ENCODE measurements at regions not wholly inside any gene's neighbourhood (a gene's known extent, or its start where the extent isn't known, plus 50 kb on each side); places are given as distances from the start of the nearest gene placed in this dataset.
"Not testable (repeated sequence)": the region's sequence is repeated elsewhere in the genome, so short reads cannot be mapped to it uniquely, and the experiment has no call there.

DNA sequence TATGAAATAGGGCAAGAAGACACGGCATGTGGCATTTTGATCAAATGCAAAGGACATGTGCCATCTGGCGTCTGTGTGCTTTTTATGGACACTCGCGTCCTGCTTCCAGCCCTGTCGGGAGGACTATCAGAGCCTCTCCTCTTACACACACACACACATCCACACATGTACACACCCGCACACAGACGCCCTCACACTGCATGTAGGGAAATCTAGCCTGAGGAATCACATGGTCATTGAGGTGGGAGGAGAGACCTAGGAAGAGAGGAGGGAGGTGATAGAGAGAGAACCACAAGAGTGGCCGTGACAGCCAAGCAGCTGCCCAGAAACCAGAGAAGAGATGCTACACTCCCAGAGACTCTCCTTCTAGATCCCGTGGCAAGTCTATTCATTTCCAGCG, 105.9 kb upstream of the CDYL start:
- Histone ChIP-seq H3K4me1 (ENCODE audit: insufficient read depth, low read length) (peaks cover 13% of the 10 kb centered on the region; the same call in 1 of the 2 replicates), H3K9me3 (ENCODE audit: control insufficient read depth, insufficient read depth, low read length) (no peaks in the 10 kb centered on the region), H3K9ac (ENCODE audit: low read depth, low read length) (no peak overlapping the region), H3K36me3 (ENCODE audit: insufficient read depth, low read length) (no peaks in the 10 kb centered on the region)

DNA sequence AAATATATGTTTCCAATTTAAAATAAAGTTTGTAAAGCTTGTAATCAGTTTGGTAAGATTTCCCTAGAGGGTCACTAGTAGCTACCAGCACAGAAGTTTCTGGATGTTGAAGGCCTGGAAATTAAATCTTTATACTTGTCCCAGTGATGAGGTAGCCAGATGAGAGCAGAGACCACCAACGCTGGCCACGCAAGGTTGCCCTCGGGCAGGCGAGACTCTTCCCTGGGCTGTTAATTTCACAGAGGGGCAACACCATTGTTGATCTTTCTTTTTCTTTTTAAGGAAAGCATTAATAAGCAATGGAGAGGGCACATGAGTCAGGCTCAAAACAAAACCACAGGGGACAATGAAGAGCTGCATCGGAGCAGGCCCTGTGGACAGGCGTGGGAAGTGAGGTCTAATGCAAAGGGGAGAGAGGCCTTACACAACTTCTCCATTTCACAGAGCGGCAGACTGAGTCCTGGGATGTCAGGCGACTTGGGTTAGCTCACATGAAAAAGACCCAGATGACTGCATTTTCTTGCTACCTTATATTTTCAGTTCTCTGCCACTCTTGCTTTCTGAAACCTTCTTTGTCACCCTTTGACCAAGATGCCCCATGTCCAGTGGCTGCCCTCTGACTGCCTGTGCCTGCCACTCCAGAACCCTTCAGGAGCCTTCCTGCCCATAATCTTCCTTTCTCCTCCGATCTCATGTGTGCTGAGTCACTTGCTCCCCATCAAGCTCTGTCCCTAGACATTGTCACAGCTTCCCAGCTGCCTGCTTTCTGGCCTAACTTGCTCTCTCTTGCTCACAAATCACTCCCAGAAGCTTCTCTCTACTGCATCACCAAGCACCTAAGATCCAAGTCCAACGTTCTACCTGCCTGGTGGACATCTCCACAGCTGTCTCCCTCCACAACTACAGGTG, 107.7 kb upstream of the CDYL start:
- Histone ChIP-seq H3K9ac (ENCODE audit: low read depth, low read length) (no peak overlapping the region), H3K9me3 (ENCODE audit: control insufficient read depth, insufficient read depth, low read length) (no peaks in the 10 kb centered on the region), H3K4me1 (ENCODE audit: insufficient read depth, low read length) (peaks cover 13% of the 10 kb centered on the region; the same call in 1 of the 2 replicates), H3K36me3 (ENCODE audit: insufficient read depth, low read length) (no peaks in the 10 kb centered on the region)

DNA sequence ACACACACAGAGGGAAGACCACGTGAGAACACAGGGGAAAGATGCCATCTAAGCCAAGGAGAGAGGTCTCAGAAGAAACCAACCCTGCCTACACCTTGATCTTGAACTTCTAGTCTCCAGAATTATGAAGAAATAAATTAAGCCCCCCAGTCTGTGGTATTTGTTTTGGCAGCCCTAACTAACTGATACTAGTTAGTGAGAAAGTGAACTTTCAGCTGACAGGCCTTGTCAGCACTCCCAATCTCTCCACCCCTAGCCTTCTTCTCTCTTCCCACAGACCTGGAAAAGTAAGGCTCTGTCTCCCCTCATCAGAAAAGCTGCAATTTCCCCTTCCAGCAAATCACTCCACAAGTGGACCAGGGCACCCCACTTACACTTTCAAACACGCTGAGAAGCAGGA, 108.6 kb upstream of the CDYL start:
- Histone ChIP-seq H3K4me1 (ENCODE audit: insufficient read depth, low read length) (peaks cover 13% of the 10 kb centered on the region; the same call in 1 of the 2 replicates), H3K36me3 (ENCODE audit: insufficient read depth, low read length) (no peaks in the 10 kb centered on the region), H3K9ac (ENCODE audit: low read depth, low read length) (no peak overlapping the region), H3K9me3 (ENCODE audit: control insufficient read depth, insufficient read depth, low read length) (no peaks in the 10 kb centered on the region)

DNA sequence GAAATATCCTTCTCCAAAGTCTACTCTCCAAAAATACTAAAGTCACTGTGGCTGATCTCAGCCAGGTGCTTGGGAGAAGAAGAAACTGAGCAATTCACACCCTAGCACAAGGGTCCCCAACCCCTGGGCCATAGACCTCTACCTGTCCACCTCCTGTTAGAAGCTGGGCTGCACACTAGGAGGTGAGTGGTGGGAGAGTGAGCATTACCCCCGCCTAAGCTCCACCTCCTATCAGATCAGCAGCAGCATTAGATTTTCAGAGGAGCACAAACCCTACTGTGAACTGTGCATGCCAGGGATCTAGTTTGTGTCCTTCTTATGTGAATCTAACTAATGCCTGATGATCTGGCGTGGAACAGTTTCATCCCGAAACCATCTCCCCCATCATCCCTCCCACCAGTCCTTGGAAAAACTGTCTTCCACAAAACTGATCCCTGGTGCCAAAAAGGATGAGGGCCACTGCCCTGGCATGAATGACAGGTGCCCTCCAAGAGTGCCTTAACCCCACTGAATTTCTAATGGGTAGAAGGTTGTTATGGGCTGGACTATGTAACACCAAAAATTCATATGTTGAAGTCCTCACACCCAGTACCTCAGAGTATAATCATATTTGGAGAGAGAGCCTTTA, 109.2 kb upstream of the CDYL start:
- peaks cover 13% of the 10 kb centered on the region; the same call in 1 of the 2 replicates for H3K4me1 ChIP-seq (ENCODE audit: insufficient read depth, low read length)
- no peaks in the 10 kb centered on the region for H3K36me3 ChIP-seq (ENCODE audit: insufficient read depth, low read length)
- H3K9ac ChIP-seq (ENCODE audit: low read depth, low read length): no peak overlapping the region
- H3K9me3 ChIP-seq (ENCODE audit: control insufficient read depth, insufficient read depth, low read length): no peaks in the 10 kb centered on the region

DNA sequence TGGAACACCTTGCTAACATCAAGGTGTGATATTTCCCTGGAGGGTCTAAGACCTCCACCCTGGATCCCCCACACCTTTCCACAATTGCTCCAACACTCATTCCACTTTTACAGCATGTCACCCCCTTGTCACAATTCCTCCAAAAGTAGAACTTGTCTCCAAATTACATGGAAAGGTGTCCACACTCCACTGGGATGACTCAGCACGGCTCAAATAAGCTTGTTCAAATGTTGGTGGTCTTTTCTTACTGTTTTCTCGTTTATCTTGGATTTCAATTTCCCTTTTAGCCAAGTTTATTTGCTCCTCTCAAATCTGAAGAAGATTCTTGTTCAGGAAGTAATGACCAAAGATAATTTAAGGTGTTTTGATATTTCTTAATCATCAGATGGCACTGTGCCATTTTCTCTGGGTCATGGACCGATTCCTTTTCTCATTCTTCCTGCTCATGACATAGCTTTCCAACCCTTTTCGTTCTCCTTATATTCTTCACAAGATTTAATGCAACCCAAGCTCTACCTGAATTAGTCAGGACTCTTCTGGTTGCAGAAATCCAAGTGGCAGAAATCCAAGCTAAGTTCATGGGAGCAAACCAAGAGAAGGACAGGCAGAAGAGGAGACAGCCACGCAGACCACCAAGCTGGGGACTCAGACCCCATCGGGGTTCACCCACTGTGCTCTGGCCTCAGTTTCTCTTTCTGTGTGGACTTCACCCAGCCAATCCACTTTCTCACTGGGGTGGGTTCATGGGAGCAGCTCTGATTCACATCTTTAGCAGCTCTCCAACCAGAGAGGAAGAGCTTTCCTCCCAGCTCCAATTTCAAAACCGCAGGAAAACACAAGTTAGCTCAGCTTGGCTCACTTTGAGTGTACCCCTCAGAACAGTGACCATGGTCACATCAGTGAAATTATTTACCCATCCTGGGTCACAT, 110.5 kb upstream of the CDYL start:
- H3K36me3 ChIP-seq (ENCODE audit: insufficient read depth, low read length): no peaks in the 10 kb centered on the region
- H3K4me1 ChIP-seq (ENCODE audit: insufficient read depth, low read length): peaks cover 17% of the 10 kb centered on the region; the same call in 1 of the 2 replicates
- H3K9ac ChIP-seq (ENCODE audit: low read depth, low read length): no peak overlapping the region
- H3K9me3 ChIP-seq (ENCODE audit: control insufficient read depth, insufficient read depth, low read length): no peaks in the 10 kb centered on the region

DNA sequence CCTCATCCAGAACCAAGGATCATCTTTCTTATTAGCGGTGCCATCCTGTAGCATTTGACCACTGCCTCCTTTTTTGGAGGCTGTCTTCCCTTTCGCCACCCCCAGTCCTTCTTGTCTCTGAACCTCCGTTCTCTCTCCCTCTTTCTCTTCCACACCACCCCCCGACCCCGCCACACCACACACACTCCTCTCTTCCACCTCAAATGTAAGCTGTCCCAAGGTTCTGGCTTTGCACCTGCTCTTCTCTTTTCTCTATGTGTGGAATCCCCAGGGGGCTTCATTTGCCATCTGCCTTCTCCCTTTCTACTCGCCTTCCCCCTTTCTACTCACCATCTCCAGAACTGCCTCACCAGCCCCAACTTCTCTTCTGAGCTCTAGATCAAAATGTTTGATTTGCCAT, 111.3 kb upstream of the CDYL start:
- H3K9me3 ChIP-seq (ENCODE audit: control insufficient read depth, insufficient read depth, low read length): no peaks in the 10 kb centered on the region
- no peaks in the 10 kb centered on the region for H3K36me3 ChIP-seq (ENCODE audit: insufficient read depth, low read length)
- peaks cover 17% of the 10 kb centered on the region; the same call in 1 of the 2 replicates for H3K4me1 ChIP-seq (ENCODE audit: insufficient read depth, low read length)
- no peak overlapping the region for H3K9ac ChIP-seq (ENCODE audit: low read depth, low read length)

DNA sequence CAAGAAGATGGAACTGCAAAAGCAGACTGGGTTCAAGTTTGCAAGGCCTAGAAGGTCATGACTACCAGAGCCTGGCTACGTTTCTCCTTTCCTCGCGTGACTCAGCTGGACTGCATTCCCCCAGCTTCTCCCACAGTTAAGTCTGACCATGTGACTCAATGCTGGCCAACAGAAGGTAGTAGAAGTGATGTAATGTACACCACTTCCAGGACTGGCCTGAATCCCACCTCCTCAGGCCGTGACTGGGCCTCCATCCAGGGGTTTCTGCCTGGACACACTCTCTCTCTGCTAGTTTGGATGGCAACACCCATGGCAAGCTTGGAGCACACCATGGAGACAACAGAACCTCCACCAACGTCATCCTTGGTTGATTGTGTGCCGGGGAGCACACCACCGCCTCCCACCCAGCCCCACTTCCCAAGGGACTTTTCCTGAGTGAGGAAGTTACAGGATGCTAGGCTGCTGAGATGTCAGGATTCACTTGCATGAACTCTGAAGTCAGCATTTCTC, 112.0 kb upstream of the CDYL start:
- peaks cover 17% of the 10 kb centered on the region; the same call in 1 of the 2 replicates for H3K4me1 ChIP-seq (ENCODE audit: insufficient read depth, low read length)
- no peaks in the 10 kb centered on the region for H3K36me3 ChIP-seq (ENCODE audit: insufficient read depth, low read length)
- H3K9me3 ChIP-seq (ENCODE audit: control insufficient read depth, insufficient read depth, low read length): no peaks in the 10 kb centered on the region
- H3K9ac ChIP-seq (ENCODE audit: low read depth, low read length): no peak overlapping the region

DNA sequence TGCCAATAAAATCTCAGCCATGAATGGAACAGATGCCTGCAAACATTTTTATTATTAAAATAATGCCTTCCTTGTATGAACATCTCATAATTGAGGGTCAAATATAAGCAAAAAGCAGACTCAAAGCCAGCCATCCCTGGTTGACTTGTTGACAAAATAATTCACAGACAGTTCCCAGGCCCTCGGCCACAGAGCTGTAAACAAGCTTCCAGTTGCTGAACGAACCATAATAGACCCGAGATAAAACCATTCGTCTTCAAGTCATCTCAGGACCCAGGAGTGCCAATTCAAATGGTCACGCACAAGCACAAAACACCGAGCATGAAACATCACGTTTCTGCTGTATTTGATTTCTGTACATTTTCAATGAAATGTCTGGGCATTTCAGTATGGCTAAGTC, 113.3 kb upstream of the CDYL start:
- Histone ChIP-seq H3K4me1 (ENCODE audit: insufficient read depth, low read length) (peaks cover 10% of the 10 kb centered on the region; the same call in 1 of the 2 replicates), H3K36me3 (ENCODE audit: insufficient read depth, low read length) (no peaks in the 10 kb centered on the region), H3K9me3 (ENCODE audit: control insufficient read depth, insufficient read depth, low read length) (no peaks in the 10 kb centered on the region; the same call in 1 of the 2 replicates), H3K9ac (ENCODE audit: low read depth, low read length) (no peak overlapping the region)

DNA sequence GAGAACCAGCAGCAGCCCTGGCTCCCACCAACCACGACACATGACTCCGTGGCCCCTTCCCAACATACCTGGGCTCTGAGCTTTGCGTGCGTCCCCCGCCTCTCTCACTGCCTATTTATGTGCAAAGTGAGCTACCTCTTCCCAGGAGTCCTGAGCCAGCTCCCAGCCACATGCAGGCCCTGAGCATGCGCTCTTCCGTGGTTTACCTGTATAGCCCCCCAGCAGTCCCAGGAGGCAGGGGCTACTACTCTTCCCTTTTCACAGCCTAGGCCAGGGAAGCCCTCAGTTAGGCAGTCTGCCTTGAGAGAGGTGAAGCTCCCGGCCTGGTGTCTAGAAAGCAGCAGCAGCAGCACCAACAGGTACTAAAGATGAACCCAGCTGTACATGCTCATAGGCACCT, 114.8 kb upstream of the CDYL start:
- Histone ChIP-seq H3K36me3 (ENCODE audit: insufficient read depth, low read length) (no peaks in the 10 kb centered on the region), H3K4me1 (ENCODE audit: insufficient read depth, low read length) (peaks cover 4% of the 10 kb centered on the region; the same call in 1 of the 2 replicates), H3K9me3 (ENCODE audit: control insufficient read depth, insufficient read depth, low read length) (no peaks in the 10 kb centered on the region; the same call in 1 of the 2 replicates), H3K9ac (ENCODE audit: low read depth, low read length) (no peak overlapping the region)

DNA sequence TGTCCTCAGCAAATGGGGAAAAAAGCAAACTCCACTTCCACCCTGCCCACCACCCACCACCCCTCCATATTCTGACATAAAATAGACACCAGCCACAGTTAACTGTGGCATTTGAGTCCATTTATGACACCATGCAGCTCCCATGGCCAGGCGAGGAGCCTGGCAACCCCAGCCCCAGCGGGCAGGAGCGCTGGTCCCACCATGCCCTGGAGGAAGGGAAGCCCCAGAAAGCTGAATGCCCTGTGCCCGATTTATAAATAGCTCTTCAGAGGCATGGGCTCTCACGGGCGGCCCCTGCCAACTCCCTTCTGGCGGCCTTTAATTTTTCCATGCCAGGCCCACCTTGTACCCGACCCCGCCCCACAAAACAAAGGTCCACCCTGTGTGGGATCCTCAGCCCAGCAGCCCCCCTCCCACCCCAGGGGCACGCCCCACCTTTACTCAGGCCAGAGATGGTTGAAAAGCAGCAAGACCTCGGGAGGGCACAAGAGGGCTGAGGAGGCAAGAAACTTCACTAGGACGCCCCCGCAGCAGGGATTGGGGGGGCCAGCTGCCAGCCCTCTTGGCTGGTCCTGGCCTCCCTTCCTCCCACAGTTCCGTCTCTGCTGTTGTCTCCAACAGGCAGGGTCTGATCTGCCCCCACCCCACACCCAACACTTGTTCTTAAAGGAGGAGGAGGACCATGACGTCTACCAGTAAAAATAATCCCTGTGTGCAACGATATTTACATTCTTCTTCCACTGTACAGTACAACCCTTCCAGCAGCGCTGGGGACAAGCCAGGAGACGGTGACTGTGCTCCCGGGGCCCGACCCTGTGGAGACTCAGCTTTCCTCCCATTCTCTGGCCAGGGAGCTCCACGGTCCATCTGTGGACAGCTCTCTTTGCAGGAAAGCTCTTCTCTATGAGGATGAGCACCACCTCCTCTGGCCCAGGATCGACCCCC, 115.6 kb upstream of the CDYL start:
- Histone ChIP-seq H3K36me3 (ENCODE audit: insufficient read depth, low read length) (no peaks in the 10 kb centered on the region), H3K9ac (ENCODE audit: low read depth, low read length) (no peak overlapping the region), H3K9me3 (ENCODE audit: control insufficient read depth, insufficient read depth, low read length) (no peaks in the 10 kb centered on the region; the same call in 1 of the 2 replicates), H3K4me1 (ENCODE audit: insufficient read depth, low read length) (peaks cover 9% of the 10 kb centered on the region; the same call in 1 of the 2 replicates)

DNA sequence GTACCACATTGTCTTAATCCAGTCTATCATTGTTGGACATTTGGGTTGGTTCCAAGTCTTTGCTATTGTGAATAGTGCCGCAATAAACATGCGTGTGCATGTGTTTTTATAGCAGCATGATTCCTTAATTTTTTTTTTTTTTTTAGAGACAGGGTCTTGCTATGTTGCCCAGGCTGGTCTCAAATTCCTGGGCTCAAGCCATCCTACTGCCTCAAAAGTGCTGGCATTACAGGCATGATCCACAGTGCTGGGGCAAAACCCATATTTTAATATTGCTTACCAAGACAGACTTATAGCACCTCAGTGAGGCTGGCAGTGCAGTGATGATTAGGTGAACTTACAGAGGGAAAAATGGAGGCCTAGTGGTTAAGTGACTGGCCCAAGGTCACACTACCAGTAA, 116.5 kb upstream of the CDYL start:
- H3K36me3 ChIP-seq (ENCODE audit: insufficient read depth, low read length); H3K9me3 ChIP-seq (ENCODE audit: control insufficient read depth, insufficient read depth, low read length); H3K9ac ChIP-seq (ENCODE audit: low read depth, low read length): not testable (repeated sequence)
- H3K4me1 ChIP-seq (ENCODE audit: insufficient read depth, low read length): peaks cover 19% of the 10 kb centered on the region

DNA sequence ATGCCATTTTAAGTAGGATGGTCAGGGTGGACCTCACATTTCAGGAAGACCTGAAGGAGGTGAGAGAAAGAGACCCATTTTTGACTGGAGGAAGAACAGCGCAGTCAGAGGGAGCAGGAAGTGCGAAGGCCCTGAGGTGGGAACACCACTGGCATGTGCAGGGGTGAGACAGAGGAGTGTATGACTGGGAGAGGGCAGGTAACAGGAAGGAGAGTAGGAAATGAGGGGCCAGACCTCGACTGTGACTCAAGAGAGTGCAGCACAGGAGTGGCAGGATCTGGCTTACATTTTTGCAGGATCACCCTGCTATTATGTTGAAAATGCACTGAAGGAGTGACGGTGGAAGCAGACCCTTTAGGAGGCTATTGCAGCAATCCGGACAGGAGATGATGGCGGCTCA, 117.7 kb upstream of the CDYL start:
- Histone ChIP-seq H3K36me3 (ENCODE audit: insufficient read depth, low read length) (no peaks in the 10 kb centered on the region), H3K9me3 (ENCODE audit: control insufficient read depth, insufficient read depth, low read length) (no peaks in the 10 kb centered on the region; the same call in 1 of the 2 replicates), H3K4me1 (ENCODE audit: insufficient read depth, low read length) (peaks cover 19% of the 10 kb centered on the region)

DNA sequence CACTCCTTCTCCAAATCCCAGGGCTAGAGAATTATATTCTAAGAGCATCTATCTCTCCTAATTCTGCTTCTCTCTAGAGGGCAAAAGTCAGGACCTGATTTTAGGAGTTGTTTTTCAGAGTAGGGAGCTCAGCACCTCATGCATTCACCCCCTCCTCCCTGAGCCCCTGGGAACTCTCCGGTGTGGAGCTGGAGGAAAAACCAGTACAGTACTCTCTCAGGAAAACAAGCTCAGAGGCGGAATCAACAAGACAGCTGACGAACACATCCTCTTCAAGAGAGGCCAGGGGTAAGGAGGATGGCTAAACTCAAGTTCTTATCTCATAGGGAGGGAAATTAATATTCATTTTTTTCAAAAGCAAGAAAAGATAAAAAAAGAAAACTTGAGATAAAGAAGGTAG, 120.1 kb upstream of the CDYL start:
- Histone ChIP-seq H3K9ac (ENCODE audit: low read depth, low read length) (no peak overlapping the region; the same call in 1 of the 2 replicates), H3K36me3 (ENCODE audit: insufficient read depth, low read length) (no peaks in the 10 kb centered on the region), H3K4me1 (ENCODE audit: insufficient read depth, low read length) (peaks cover 15% of the 10 kb centered on the region), H3K9me3 (ENCODE audit: control insufficient read depth, insufficient read depth, low read length) (no peaks in the 10 kb centered on the region; the same call in 1 of the 2 replicates)

More for the DNA sequence above, 117.7 kb upstream of the CDYL start:
- no peak overlapping the region for H3K9ac ChIP-seq (ENCODE audit: low read depth, low read length)

All from ES-I3 (cell line).